Tibial nerve (tissue), 4 donors: ENCODE measurements at regions not wholly inside any gene's neighbourhood (a gene's known extent, or its start where the extent isn't known, plus 50 kb on each side); places are given as distances from the start of the nearest gene placed in this dataset.

Source experiments
- CTCF ChIP-seq, 5 experiments: fragments of 200-600 bp in 3 of 5; fragments of 450-650 bp in 2 of 5; sonication (generic) in 3 of 5; IDR thresholded peaks; one replicate each; pipeline ENCODE4 v1.5.1; 2016 to 2019; ENCODE audit warnings: antibody characterized with exemption in 5 of 5, mild to moderate bottlenecking in 3 of 5, moderate library complexity in 2 of 5
- EP300 ChIP-seq, 2 donors: sonication (generic); formaldehyde crosslinking; IDR thresholded peaks; one replicate each; pipeline ENCODE4 v1.6.1; 2017; ENCODE audit warnings: antibody characterized with exemption in 2 of 2, mild to moderate bottlenecking in 1 of 2
- POLR2A ChIP-seq, 2 donors: fragments of 450-650 bp; IDR thresholded peaks; one replicate each; pipeline ENCODE4 v1.6.1; 2017; ENCODE audit warnings: antibody characterized with exemption in 2 of 2, mild to moderate bottlenecking in 2 of 2, moderate library complexity in 2 of 2

GRCh38 chr12:114206525-114206924, 199.4 kb downstream of the TBX5 start:
- TF ChIP-seq CTCF (IDR thresholded peaks at IDR 0.05) (no peak), EP300 (IDR thresholded peaks at IDR 0.05) (no peak), POLR2A (IDR thresholded peaks at IDR 0.05) (no peak)
